ENCODE measurements at regions not wholly inside any gene's neighbourhood (a gene's known extent, or its start where the extent isn't known, plus 50 kb on each side); places are given as distances from the start of the nearest gene placed in this dataset.

DNA sequence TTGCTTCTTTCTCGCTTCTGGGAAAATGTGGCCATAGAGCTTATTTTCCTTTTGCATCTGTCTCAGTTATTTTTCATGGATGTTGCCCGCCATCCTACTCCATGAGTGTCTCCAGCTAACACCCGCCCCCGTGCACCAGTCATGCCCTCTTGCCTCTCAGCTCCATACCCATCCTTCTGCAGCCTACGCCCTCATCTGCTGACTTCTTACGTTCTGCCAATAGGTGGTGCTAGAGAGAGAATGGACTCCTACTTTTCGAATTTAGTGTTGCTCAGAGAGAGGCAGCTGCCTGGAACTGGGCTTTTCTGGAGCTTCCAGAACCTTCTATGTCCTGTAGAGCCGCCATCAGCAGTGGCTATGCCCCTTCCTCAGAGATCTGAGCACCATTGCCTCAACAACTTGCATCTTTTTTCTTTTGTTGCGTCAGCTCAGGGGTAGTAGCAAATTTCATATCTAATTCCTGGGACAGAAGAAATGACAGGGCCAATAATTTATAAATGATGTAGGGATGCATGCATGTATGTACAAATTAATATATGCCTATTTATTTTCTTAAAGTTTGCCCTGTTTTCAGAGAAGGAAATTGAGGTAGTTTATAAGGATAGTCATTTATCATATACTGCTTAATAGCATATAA, 119.7 kb upstream of the MYOCD start:
- peak; percentile 43 for DNase-seq
- Mint-ChIP-seq H3K4me1 (ENCODE audit: low read depth, unreplicated experiment) (no peaks in the 10 kb centered on the region), H3K27ac (ENCODE audit: unreplicated experiment) (no peak overlapping the region), H3K27me3 (ENCODE audit: unreplicated experiment) (no peaks in the 10 kb centered on the region), H3K4me3 (ENCODE audit: low read depth, unreplicated experiment) (no peak overlapping the region), H3K36me3 (ENCODE audit: insufficient read depth, unreplicated experiment) (no peaks in the 10 kb centered on the region), H3K9me3 (ENCODE audit: low read depth, unreplicated experiment) (no peaks in the 10 kb centered on the region)
- BruUV-seq (replicated peaks), result no TSS peak
- intact Hi-C loops (cut with micrococcal nuclease; ENCODE audit: unreplicated experiment), result loop anchor here (2.0 to 10.0 kb wide), 3 partner anchors 119 to 456 kb away; partner anchors contain the start of gene MYOCD
- CTCF ChIA-PET, result interaction anchor here (0.6 to 1.8 kb wide), 5 partner anchors 23 to 196 kb away, joined by 3 to 12 read pairs (median 7); no protein-coding TSS in a partner anchor
- TF ChIP-seq, protein P1, sequence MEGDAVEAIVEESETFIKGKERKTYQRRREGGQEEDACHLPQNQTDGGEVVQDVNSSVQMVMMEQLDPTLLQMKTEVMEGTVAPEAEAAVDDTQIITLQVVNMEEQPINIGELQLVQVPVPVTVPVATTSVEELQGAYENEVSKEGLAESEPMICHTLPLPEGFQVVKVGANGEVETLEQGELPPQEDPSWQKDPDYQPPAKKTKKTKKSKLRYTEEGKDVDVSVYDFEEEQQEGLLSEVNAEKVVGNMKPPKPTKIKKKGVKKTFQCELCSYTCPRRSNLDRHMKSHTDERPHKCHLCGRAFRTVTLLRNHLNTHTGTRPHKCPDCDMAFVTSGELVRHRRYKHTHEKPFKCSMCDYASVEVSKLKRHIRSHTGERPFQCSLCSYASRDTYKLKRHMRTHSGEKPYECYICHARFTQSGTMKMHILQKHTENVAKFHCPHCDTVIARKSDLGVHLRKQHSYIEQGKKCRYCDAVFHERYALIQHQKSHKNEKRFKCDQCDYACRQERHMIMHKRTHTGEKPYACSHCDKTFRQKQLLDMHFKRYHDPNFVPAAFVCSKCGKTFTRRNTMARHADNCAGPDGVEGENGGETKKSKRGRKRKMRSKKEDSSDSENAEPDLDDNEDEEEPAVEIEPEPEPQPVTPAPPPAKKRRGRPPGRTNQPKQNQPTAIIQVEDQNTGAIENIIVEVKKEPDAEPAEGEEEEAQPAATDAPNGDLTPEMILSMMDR (IDR thresholded peaks at IDR 0.05; ENCODE audit: unreplicated experiment), result peak; percentile 74

GRCh38 chr17:12546983-12547382, 118.7 kb upstream of the MYOCD start:
- TF ChIP-seq, protein P1 (IDR thresholded peaks at IDR 0.05; ENCODE audit: unreplicated experiment), result no peak
- H3K4me3 Mint-ChIP-seq (ENCODE audit: low read depth, unreplicated experiment), result no peak overlapping the region
- intact Hi-C loops (cut with micrococcal nuclease; ENCODE audit: unreplicated experiment), result loop anchor here (2.0 to 10.0 kb wide), 3 partner anchors 118 to 455 kb away; partner anchors contain the start of gene MYOCD
- no peak overlapping the region for H3K27ac Mint-ChIP-seq (ENCODE audit: unreplicated experiment)
- no peak for DNase-seq
- no peaks in the 10 kb centered on the region for H3K27me3 Mint-ChIP-seq (ENCODE audit: unreplicated experiment)
- CTCF ChIA-PET, result interaction anchor here (1.4 kb wide), 1 partner anchor 120 kb away, joined by 7 read pairs; no protein-coding TSS in a partner anchor
- BruUV-seq (replicated peaks), result no TSS peak
- no peaks in the 10 kb centered on the region for H3K4me1 Mint-ChIP-seq (ENCODE audit: low read depth, unreplicated experiment)
- H3K36me3 Mint-ChIP-seq (ENCODE audit: insufficient read depth, unreplicated experiment), result no peaks in the 10 kb centered on the region
- peaks cover 4% of the 10 kb centered on the region for H3K9me3 Mint-ChIP-seq (ENCODE audit: low read depth, unreplicated experiment)

DNA sequence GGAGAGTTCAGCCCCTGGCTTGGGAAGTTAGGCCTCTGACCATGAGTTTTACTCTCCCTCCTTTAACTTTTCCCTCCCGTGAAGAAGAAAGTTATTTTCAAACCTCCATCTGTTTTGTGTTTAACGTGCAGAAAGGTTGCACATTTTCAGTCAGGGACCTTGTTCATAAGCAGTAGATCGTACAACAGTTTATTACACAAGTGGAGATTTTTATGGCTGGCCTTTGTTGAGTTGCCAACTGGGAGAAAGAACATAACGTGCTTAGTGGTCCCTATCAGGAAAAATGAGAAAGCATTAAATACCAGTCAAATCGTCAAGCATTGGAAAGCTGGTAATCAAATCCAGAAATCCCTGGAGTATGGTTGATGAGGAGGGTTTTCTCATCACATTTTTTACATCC, 117.9 kb upstream of the MYOCD start:
- no peaks in the 10 kb centered on the region for H3K4me1 Mint-ChIP-seq (ENCODE audit: low read depth, unreplicated experiment)
- H3K36me3 Mint-ChIP-seq (ENCODE audit: insufficient read depth, unreplicated experiment), result no peaks in the 10 kb centered on the region
- H3K27ac Mint-ChIP-seq (ENCODE audit: unreplicated experiment), result no peak overlapping the region
- no peak overlapping the region for H3K4me3 Mint-ChIP-seq (ENCODE audit: low read depth, unreplicated experiment)
- CTCF ChIA-PET, result no interaction called here
- intact Hi-C loops (cut with micrococcal nuclease; ENCODE audit: unreplicated experiment), result loop anchor here (2.0 to 10.0 kb wide), 3 partner anchors 117 to 454 kb away; partner anchors contain the start of gene MYOCD
- no peaks in the 10 kb centered on the region for H3K27me3 Mint-ChIP-seq (ENCODE audit: unreplicated experiment)
- BruUV-seq (replicated peaks), result no TSS peak
- DNase-seq, result no peak
- H3K9me3 Mint-ChIP-seq (ENCODE audit: low read depth, unreplicated experiment), result peaks cover 4% of the 10 kb centered on the region
- TF ChIP-seq, protein P1 (IDR thresholded peaks at IDR 0.05; ENCODE audit: unreplicated experiment), result no peak

DNA sequence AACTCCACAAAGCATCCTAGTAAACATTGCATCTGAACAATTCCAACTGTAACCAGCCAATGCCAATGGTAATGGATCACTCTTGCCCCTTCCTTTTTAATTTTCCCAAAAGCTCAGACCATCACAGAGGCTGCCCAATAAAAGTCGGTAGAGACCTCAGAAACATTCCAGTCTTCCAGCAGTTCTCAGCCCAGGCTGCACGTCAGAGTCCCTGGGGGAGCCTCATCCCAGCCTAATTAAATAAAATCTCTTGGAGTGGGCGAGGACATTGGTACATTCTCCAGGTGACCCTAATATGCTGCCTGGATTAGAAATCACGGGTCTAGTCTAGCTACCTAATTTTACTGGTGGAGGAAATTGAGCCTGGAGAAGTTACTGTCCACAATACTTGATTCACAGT, 117.1 kb upstream of the MYOCD start:
- DNase-seq, result no peak
- H3K4me1 Mint-ChIP-seq (ENCODE audit: low read depth, unreplicated experiment), result no peaks in the 10 kb centered on the region
- CTCF ChIA-PET, result no interaction called here
- intact Hi-C loops (cut with micrococcal nuclease; ENCODE audit: unreplicated experiment), result loop anchor here (5.0 to 10.0 kb wide), 2 partner anchors 116 to 454 kb away; partner anchors contain the start of gene MYOCD
- TF ChIP-seq, protein P1 (IDR thresholded peaks at IDR 0.05; ENCODE audit: unreplicated experiment), result no peak
- no peak overlapping the region for H3K4me3 Mint-ChIP-seq (ENCODE audit: low read depth, unreplicated experiment)
- peaks cover 4% of the 10 kb centered on the region for H3K9me3 Mint-ChIP-seq (ENCODE audit: low read depth, unreplicated experiment)
- no peak overlapping the region for H3K27ac Mint-ChIP-seq (ENCODE audit: unreplicated experiment)
- BruUV-seq (replicated peaks), result no TSS peak
- H3K36me3 Mint-ChIP-seq (ENCODE audit: insufficient read depth, unreplicated experiment), result no peaks in the 10 kb centered on the region
- H3K27me3 Mint-ChIP-seq (ENCODE audit: unreplicated experiment), result no peaks in the 10 kb centered on the region
